HG02840 (cell line): ENCODE measurements at regions not wholly inside any gene's neighbourhood (a gene's known extent, or its start where the extent isn't known, plus 50 kb on each side); places are given as distances from the start of the nearest gene placed in this dataset.
"Not testable (repeated sequence)": the region's sequence is repeated elsewhere in the genome, so short reads cannot be mapped to it uniquely, and the experiment has no call there.

Experiments
- ATAC-seq: cut with Tn5 transposase; IDR thresholded peaks from one replicate; pipeline ENCODE4 v1.9.1; 2021; ENCODE audit warnings: mild to moderate bottlenecking, moderate library complexity, moderate number of reproducible peaks; ENCODE audit not compliant: unreplicated experiment, low FRiP score

DNA sequence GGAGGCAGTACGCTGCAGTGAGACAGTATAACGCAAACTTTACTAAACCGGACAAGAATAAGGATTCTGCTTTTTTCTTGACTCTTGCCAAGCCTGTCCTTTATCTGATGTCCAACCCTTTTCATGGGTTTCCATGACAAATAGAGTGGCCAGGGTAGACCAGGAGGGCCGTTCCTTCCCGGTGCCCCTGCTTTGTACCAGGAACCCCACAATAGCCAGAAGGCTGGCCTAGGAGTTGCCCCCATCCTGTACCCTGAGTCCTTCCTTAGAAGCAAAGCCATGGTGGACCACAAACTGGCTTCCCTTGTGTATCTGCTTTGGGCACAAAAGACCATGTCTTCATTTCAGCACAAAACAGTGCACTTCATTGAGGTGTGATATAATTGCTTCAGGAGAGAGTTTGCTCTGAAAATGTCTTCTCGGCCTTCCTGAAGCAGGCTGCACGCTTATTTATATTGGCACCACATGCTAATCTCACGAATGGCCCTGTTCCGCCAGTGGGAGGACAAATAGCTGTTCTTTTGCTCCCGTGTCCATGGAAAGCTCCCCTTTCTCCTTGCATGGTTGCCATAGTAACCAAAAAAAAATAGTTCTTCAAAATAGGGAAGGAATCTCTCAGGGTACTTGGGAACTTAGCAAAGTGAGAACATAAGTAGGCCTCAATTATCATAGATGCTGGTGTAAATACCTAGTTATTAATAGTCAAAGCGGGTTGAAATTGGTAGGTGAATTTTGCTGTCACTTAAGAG lies 222.1 kb downstream of the ZIC5 start:
- no peak for ATAC-seq

DNA sequence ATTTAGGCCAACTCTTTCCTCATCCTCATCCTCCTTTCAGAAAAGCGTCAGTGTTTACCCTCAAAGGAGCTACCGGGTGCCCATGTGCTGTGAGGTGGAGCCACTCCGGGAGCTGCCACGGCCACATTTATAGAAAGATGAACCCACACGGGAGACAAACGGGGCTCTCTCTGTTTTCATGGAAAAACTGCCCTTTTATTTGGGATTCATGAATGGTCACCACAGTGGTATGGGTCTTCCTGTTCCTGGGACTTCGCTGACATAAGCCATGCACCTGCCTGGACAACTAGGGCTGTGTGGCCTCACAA lies 224.2 kb downstream of the ZIC5 start:
- ATAC-seq: no peak

DNA sequence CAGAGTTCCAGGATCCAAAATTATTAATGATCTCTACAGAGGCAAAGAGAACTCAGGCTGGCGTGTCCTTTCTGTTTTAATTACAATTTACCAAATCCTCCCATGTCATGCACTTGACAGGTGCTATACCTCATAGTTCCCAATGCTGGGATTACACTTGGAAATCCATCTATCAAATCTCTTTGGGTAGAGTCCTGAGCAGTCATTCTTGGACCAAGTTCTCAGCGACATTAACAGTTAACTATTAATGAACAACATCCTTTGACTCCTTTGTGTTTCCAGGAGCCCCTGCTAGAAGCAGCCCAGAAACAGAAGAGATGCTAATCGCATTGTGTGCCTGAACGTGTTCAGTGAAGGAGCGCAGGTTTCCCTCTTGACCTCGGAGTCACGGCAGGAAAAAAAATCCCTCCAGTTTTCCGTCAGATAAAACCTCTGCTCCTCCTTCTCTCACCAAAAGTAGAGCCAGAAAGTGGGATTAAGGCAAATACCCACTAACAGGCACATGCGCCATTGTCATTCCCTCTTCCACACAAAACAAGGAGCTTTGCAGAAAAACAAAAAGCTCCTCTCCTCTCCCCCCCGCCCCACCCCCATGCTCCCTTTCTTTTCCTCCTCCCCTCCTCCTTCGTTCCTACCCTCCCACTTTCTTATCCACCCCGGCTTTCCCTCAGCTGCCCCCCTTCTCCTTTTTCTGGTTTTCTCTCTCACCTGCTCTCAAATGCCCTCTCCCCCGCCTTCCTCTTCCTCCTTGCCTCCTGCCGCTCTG lies 224.7 kb downstream of the ZIC5 start:
- ATAC-seq: no peak

DNA sequence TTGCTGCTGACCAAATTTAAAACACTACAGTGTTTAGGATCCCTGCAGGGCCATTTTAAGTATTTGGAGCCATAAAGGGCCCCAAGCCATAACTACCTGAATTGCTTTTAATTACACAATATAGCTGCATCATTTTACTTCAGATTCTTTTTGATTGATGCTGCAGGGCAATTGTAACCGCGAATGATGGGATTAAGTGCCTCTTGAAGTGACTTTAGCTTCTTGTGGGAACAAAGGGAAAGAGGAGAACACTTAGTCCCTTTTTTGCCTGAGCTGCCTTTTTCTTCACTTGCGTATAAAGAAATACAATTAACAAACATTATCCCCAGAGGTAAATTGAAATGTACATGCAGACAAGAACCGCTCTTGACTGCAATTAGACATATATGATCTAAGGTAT lies 228.5 kb downstream of the ZIC5 start:
- no peak for ATAC-seq

DNA sequence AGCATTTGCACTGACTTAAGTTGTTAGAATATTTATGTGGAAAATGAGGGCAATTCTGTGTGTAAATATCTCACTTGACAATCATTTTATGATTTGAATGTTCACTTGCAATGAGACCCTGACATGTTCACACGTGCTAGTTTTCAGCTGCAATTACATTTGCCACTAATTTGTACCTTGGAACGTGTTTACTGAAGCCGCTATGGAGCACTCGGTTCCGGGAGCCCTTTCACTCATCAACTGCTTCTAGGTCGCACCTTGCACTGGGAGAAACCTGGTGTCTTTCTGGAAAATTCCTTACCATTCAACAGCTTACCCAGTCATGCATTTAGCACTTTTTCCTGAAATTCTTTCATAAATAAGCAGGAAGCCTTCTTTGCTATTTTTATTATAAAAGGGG lies 229.6 kb downstream of the ZIC5 start:
- ATAC-seq: no peak

DNA sequence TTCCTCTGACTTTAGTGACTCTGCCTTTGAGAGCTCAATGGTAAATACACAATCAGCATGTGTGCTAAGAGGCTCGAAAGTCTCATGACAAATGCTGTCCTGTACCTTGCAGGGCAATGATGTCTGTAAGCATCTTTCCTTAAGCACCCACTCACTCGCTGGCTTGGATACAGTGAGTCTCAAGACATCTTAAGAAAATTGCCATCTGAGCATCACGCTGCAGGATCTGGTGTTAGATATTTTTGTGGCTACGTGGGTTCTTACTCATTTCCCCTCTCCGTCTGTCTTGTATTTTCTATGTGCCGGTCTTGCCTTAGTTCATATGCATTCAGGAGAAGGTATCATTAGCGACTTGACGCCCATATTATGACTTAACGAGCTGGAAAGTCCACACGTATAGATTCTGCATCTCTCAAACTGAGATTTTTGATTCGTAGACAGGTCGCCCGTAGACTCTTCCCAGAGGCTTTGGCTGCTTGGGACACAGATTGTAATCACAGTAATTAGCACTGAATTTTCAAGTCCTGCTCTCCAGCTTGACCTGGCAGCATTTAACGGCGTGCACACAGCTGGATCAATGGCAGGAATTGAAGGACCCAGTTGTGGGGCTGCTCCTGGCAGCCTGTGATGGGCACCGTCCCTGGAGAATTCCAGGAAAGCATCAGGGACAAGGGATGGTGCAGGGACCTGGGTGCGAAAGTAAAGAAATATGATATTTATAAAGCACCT lies 231.2 kb downstream of the ZIC5 start:
- no peak for ATAC-seq

DNA sequence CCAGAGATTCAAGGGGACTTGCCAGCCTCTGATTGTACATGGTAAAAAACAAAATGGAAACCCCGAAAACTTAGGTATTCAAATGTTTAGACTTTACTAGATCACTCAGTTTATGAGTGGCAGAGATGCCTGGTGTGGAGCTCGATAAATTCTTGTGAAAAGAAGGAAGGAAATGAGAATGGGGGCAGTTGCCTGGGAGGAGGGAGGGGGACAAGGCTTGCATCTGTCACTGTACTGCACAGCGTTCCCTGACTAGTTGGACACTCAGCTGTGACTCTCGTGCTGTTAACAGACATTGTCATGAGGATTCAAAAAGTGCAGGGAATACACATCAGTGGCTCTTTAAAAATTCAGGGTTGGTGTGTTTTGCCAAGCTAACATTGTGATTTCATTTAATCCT lies 232.9 kb downstream of the ZIC5 start:
- ATAC-seq: no peak

DNA sequence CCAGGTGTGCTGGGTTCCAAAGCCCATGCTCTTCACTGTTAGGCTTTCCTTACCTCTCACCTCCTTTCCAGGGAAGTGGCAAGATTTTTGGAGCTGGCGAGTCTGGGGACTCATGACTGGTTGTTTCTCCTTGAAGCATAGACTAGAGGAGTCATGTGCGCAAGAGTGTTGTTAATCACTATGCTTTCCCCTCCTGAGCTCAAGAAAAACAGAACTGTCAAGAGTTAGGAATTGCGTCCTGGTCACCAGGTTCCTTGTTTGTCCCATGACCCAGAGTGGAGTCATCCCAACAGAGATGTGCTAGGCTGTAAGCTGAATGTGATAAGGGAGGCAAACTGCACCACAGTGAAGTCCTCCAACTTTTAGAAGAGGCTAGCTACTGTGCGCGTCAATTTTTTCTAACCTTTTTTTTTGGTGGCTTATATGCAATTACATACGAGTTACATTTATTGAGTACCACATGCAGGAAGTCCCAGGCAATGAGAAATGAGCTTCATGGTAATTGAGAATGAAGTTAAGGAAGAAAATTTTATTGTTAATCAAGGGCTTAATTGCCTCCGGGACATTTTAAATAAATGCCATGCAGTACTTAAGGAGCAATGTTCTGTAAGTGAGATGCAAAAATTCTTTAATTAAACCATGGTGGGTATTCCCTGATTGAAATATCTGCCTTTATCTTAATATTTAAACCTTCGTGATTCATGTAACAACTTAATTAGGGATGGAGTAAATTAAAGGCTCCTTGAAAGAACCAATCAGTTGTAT lies 233.9 kb downstream of the ZIC5 start:
- ATAC-seq: no peak

DNA sequence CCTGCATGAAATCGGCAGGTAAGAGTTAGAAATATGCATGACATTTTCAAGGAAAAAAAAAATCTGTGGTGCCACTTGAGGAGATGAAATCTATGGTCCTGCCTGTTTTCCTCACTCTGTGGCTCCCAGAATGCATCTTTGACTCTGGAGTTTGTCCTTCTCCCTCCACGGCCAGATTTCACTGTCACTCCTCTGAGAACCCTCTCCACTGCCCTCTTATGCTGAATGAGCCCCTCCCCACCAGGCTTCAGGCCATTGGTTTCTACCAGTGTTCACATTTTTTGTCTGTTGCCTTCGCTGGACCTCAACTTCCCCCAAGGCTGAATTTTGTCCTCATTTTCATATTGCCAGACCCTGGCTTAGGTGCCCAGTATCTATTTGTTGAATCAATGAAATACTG lies 235.0 kb downstream of the ZIC5 start:
- ATAC-seq: no peak

DNA sequence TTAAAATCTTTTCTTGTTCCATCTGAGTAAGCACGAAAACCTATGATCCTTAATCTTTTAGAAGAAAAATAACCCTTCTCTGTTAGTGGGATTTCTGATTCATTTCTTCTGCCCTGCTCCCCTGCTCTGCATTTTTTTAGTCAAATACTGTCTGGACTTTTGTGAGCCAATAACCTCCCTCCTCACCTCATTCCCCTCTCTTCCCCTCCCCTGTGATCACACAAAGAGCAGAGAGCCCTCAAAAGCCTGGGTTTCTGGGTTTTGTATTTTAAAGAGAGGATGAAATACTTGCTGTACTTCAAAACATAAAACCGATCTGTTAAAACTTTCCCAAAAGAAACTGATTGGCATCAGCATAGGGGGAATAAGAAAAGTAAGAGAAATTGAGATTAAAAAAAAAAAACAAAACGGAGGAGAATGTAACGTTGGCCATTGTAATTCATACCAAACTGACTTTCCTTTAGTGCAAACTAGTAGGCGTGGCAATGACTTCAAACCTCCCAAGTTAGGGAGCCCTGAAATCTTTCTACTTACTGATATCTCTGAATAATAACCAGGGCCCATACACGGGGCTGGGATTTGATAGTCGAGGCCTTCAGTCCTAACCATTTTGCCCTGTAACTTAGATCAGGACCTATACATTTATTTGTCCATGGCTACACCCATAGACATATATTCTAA lies 232.9 kb downstream of the TM9SF2 start:
- no peak for ATAC-seq

DNA sequence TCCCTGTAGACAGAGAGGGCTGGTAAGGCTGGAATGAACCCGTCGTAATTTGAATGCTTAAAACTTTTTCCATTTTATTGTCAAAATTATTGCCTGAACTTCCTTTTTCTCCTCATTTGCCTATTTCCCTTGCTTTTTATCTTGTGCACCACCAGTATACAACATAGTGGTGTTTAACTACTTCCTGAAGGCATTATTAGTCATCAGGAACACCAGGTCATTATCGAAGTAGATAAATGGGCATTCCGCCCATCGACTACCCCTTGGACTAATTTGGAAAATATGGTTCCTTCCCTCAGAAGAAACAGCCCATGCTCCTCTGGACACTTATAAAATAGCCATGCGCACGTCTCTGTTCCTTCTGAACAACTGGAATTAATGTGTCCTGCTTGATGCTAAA lies 232.1 kb downstream of the TM9SF2 start:
- no peak for ATAC-seq

DNA sequence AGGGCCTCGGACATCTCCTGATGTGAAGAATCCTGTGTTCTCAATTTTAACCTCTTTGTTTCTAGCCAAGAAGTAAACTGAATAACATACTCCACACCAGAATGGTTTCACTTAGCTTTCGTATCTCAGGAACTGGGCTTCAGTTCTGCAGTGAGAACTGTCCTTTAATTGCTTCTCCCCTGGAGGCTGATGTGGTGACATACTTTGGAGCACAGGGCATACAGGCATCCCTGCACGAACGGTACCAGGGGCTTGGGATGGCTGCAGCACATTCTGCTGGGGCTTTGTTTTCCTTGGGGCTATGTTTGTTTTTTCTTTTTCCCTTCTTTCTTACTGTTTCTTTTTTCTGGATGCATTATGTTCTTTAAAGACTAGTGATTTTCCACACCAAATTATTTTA lies 230.5 kb downstream of the TM9SF2 start:
- ATAC-seq: no peak

DNA sequence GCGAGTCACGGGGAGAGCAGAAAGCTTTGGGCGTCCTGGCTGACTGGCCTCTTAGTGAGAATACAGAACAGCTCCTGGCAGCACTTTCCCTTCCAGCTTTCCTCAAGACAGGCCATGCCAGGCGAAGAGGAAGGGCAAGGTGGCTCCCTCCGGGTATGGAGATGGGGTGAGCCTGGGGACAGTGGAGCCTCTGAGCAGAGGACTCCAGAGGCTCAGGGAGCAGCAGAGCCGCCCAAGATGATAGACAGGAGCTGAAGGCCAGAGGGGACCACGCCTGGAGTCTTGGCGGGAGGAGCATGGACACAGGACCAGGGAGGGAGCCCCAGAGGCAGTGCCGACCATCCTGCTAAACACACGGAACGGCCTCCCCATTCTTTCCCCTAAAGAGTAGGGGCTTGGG lies 229.1 kb downstream of the TM9SF2 start:
- no peak for ATAC-seq

DNA sequence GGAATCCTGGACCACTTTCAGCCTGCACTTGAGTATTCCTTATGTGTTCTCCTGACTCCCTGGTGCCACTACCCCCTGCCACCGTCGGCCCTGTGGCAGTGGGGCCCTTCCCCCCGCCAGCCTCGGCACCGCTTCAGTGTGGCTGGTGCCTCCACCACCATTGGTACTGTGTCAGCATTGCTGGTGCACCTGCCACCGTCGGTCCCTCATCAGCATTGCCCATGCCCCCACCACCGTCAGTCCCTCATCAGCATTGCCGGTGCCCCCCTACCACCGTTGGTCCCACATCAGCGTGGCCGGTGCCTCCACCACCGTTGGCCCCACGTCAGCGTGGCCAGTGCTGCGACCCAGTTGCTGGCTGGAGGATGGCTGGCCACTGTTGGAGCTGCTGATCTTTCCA lies 228.5 kb downstream of the TM9SF2 start:
- ATAC-seq: no peak

DNA sequence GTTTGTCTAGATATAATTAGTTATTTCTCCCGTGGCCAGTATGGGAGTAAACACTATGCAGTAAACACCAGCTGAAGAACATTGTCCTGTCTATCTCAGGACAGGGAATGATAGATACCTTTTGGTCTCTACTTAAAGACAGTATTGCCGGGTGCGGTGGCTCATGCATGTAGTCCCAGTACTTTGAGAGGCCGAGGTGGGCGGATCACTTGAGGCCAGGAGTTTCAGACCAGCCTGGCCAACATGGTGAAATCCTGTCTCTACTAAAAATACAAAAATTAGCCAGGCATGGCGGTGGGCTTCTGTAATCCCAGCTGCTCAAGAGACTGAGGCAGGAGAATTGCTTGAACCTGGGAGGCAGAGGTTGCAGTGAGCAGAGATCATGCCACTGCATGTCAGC lies 226.4 kb downstream of the TM9SF2 start:
- ATAC-seq: not testable (repeated sequence)

DNA sequence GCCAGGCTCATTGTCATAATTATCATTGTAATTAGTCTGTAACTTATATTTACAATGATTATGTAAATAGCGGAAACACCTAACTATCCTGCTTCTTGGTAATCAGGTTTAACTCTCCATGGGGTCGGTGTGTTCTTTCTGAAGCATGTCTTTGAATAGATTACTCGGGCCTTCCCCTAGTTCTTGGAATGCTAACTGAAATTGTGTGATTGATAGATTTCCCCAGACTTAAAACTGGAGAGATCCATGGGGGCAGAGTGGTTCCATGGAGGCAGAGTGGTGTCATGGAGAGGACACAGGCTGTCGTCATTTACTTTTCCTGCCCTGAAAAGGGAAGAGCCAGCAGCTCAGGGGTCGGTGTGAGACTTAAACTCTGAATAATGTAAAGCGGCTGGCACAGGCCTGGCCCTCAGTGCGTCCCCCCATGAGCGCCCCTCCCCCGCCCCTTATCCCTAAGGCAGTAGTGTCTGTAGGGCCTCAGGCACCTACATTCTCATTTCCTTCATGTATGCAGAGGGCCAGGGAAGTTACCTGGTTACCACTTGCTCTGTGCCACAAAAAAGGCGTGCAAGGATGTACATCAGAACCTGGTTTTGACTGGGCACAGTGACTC lies 225.1 kb downstream of the TM9SF2 start:
- no peak for ATAC-seq

DNA sequence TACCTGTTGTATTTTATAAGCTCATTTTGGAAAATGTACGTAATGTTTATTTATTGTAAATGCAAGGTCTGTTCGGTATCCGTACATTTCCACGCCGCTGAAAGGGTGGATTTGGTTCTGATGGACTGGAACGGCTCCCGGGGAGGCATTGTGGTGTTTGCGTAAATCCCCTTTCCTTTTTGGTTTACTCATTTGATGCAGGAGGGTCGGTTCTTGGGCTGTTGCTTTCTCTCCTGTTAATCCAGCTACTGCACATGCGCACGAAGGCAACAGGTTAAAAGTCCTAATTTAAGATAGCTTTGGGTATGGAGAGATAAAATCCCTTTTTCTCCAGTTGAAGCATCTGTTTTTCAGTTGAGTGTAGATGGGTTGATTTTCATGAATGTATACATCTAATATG lies 224.4 kb downstream of the TM9SF2 start:
- no peak for ATAC-seq

DNA sequence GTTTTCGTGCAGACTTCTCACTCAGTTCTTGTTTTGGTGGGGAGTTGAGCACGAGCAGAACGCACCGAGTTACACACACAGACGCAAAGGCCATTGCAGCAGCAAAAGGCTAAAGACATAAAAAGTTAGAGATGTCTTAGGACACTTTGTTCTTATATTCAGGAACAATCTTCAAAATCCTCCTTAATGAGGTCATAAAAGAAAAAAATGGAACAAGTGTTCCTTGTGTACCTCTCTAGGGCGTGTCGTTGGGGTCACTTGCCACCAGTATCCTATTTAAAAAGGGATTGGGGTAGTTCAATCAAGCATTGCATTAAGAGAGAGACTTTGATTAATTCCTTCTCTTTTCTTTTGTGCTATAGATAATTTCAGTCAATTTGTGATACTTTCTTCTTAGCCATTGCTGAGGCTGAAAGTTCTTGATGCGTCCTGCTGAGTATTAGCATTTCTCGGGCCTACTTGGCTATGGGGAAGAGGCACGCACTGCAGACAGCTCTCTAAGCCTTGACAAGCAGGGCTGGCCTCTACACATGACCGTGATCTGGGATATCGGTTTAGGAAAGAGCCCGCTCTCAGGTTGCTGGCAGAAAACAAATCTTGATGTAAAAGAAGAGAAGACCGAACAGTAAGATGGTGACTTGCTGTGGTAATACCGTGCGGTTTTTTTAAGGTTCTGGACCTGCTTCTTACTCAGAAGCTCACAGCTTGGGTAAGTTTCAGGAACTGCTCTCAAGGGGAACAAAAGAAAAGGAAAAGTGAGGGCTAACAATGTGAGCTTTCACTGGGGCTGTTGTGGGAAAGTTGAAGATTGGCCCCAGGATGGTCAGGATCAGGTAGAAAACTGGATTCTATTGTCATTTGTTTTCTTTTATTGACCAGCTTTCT lies 223.6 kb downstream of the TM9SF2 start:
- no peak for ATAC-seq

DNA sequence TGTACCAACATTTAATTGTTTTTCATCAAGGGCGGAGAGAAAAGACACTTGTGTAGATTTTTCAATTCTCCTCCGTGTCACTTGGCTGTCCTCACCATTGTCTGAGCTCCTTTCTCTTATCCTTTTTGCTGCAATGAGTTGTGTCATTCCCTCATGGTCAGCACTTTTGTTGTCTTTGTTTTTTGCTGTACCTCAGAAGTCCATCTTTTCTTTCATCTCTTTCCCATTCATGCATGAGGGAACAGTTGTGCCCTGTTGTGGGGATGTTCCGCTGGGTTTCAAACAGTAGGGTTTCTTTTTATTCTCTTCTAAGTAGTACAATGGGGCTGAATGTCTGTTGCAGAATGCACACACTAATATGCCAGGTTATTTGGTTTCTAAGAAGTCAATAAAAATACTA lies 222.6 kb downstream of the TM9SF2 start:
- no peak for ATAC-seq
